ENCODE measurements at regions not wholly inside any gene's neighbourhood (a gene's known extent, or its start where the extent isn't known, plus 50 kb on each side); places are given as distances from the start of the nearest gene placed in this dataset.

DNA sequence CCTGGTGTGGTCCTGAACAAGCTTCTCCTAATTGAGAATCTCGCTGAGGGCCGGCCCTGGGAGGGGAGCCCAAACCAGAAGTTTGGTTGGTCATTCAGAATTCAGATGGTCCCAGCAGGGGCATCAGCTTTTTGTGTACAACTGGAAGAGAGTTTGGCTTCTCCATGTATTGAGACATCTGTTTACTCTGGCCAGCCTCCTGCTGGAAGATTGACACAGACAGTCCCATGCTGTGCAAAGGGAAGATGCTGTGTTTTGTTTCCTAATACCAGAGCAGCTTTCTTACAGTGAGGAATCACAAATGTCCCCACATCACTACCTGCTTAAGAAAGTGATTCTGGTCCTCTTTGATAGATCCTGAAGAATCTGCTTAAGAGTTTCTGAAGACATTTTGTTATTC, 97.8 kb downstream of the PLEKHG1 start:
- no peak overlapping the region for H3K9ac ChIP-seq (ENCODE audit: low read depth, low read length)
- H3K4me1 ChIP-seq (ENCODE audit: control insufficient read depth, insufficient read depth, low read length) = no peaks in the 10 kb centered on the region
- no peaks in the 10 kb centered on the region for H3K27me3 ChIP-seq (ENCODE audit: control insufficient read depth, insufficient read depth, low read length)
- no peaks in the 10 kb centered on the region for H3K36me3 ChIP-seq (ENCODE audit: insufficient read depth, low read length)
- no peak overlapping the region for H3K4me3 ChIP-seq (ENCODE audit: low read length)
- H3K9me3 ChIP-seq (replicated peaks; ENCODE audit: low read length) = no peaks in the 10 kb centered on the region
- no peak overlapping the region for H3K4me2 ChIP-seq (ENCODE audit: low read length)

- no peaks in the 10 kb centered on the region for H3K9me3 ChIP-seq (replicated peaks; ENCODE audit: low read length)
- H3K9ac ChIP-seq (ENCODE audit: low read depth, low read length) = no peak overlapping the region
- H3K4me3 ChIP-seq (ENCODE audit: low read length) = no peak overlapping the region
- no peaks in the 10 kb centered on the region for H3K4me1 ChIP-seq (ENCODE audit: control insufficient read depth, insufficient read depth, low read length)
- H3K27me3 ChIP-seq (ENCODE audit: control insufficient read depth, insufficient read depth, low read length) = no peaks in the 10 kb centered on the region
- H3K4me2 ChIP-seq (ENCODE audit: low read length) = no peak overlapping the region
- no peaks in the 10 kb centered on the region for H3K36me3 ChIP-seq (ENCODE audit: insufficient read depth, low read length)
Observed at GRCh38 chr6:150698391-150698790, 98.7 kb downstream of the PLEKHG1 start.

- peaks cover 5% of the 10 kb centered on the region for H3K27me3 ChIP-seq (ENCODE audit: control insufficient read depth, insufficient read depth, low read length)
- no peak overlapping the region for H3K4me2 ChIP-seq (ENCODE audit: low read length)
- H3K9ac ChIP-seq (ENCODE audit: low read depth, low read length) = no peak overlapping the region
- no peak overlapping the region for H3K4me3 ChIP-seq (ENCODE audit: low read length)
- no peaks in the 10 kb centered on the region for H3K36me3 ChIP-seq (ENCODE audit: insufficient read depth, low read length)
- H3K4me1 ChIP-seq (ENCODE audit: control insufficient read depth, insufficient read depth, low read length) = no peaks in the 10 kb centered on the region
- H3K9me3 ChIP-seq (replicated peaks; ENCODE audit: low read length) = no peaks in the 10 kb centered on the region
Observed at GRCh38 chr6:150702675-150703074, 103.0 kb downstream of the PLEKHG1 start.

DNA sequence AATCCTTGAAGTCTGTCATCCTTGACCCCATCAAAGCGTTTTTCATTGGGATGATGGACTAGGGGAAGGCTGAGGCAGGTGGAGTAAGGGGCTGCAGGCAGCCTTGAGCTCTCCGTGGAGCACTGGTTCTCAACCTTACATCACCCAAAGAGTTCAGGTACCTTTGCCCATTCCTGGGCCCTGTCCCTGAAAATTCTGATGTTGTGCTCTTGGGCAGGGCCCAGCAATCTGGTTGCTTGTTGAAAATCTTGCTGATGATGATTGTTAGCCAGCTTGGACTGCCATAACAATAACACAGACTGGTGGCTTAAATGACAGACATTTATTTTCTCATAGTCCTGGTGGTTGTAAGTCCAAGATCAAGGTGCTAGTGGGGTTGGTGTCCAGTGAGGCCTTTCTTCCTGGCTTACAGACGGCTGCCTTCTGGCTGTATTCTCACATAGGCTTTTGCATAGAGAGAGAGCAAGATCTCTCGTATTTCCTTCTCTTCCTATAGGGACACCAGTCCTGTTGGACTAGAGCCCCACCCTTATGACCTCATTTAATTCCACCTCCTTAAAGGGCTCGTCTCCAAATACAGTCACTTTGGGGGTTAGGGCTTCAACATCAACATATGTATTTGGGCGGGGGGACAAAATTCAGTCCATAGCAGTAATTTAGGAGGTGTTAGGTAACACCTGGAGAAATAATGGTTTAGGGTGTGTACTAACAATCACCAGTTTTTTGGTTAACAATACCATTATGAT, 104.9 kb downstream of the PLEKHG1 start:
- Histone ChIP-seq H3K4me1 (ENCODE audit: control insufficient read depth, insufficient read depth, low read length) (no peaks in the 10 kb centered on the region), H3K27me3 (ENCODE audit: control insufficient read depth, insufficient read depth, low read length) (peaks cover 10% of the 10 kb centered on the region), H3K9ac (ENCODE audit: low read depth, low read length) (no peak overlapping the region), H3K4me2 (ENCODE audit: low read length) (no peak overlapping the region), H3K4me3 (ENCODE audit: low read length) (no peak overlapping the region), H3K36me3 (ENCODE audit: insufficient read depth, low read length) (no peaks in the 10 kb centered on the region), H3K9me3 (replicated peaks; ENCODE audit: low read length) (no peaks in the 10 kb centered on the region)

- H3K4me2 ChIP-seq (ENCODE audit: low read length) = no peak overlapping the region
- no peak overlapping the region for H3K4me3 ChIP-seq (ENCODE audit: low read length)
- H3K9me3 ChIP-seq (replicated peaks; ENCODE audit: low read length) = no peaks in the 10 kb centered on the region
- H3K9ac ChIP-seq (ENCODE audit: low read depth, low read length) = no peak overlapping the region
- H3K36me3 ChIP-seq (ENCODE audit: insufficient read depth, low read length) = no peaks in the 10 kb centered on the region
- no peaks in the 10 kb centered on the region for H3K4me1 ChIP-seq (ENCODE audit: control insufficient read depth, insufficient read depth, low read length)
- H3K27me3 ChIP-seq (ENCODE audit: control insufficient read depth, insufficient read depth, low read length) = peaks cover 10% of the 10 kb centered on the region
Observed at GRCh38 chr6:150705392-150705791, 105.7 kb downstream of the PLEKHG1 start.

- Histone ChIP-seq H3K27me3 (ENCODE audit: control insufficient read depth, insufficient read depth, low read length) (peaks cover 22% of the 10 kb centered on the region), H3K9me3 (replicated peaks; ENCODE audit: low read length) (no peaks in the 10 kb centered on the region), H3K36me3 (ENCODE audit: insufficient read depth, low read length) (no peaks in the 10 kb centered on the region), H3K4me3 (ENCODE audit: low read length) (no peak overlapping the region), H3K4me2 (ENCODE audit: low read length) (no peak overlapping the region), H3K9ac (ENCODE audit: low read depth, low read length) (no peak overlapping the region), H3K4me1 (ENCODE audit: control insufficient read depth, insufficient read depth, low read length) (no peaks in the 10 kb centered on the region)
Observed at GRCh38 chr6:150710236-150710635, 110.6 kb downstream of the PLEKHG1 start.

- no peak overlapping the region for H3K4me3 ChIP-seq (ENCODE audit: low read length)
- H3K9ac ChIP-seq (ENCODE audit: low read depth, low read length) = no peak overlapping the region
- no peaks in the 10 kb centered on the region for H3K4me1 ChIP-seq (ENCODE audit: control insufficient read depth, insufficient read depth, low read length)
- no peak overlapping the region for H3K4me2 ChIP-seq (ENCODE audit: low read length)
- no peaks in the 10 kb centered on the region for H3K9me3 ChIP-seq (replicated peaks; ENCODE audit: low read length)
- H3K27me3 ChIP-seq (ENCODE audit: control insufficient read depth, insufficient read depth, low read length) = peaks cover 22% of the 10 kb centered on the region
- no peaks in the 10 kb centered on the region for H3K36me3 ChIP-seq (ENCODE audit: insufficient read depth, low read length)
Observed at GRCh38 chr6:150711061-150711460, 111.4 kb downstream of the PLEKHG1 start.

GRCh38 chr6:150711584-150712504, 112.2 kb downstream of the PLEKHG1 start:
- peaks cover 22% of the 10 kb centered on the region for H3K27me3 ChIP-seq (ENCODE audit: control insufficient read depth, insufficient read depth, low read length)
- no peaks in the 10 kb centered on the region for H3K9me3 ChIP-seq (replicated peaks; ENCODE audit: low read length)
- H3K9ac ChIP-seq (ENCODE audit: low read depth, low read length) = no peak overlapping the region
- no peaks in the 10 kb centered on the region for H3K36me3 ChIP-seq (ENCODE audit: insufficient read depth, low read length)
- no peaks in the 10 kb centered on the region for H3K4me1 ChIP-seq (ENCODE audit: control insufficient read depth, insufficient read depth, low read length)
- H3K4me3 ChIP-seq (ENCODE audit: low read length) = no peak overlapping the region
- no peak overlapping the region for H3K4me2 ChIP-seq (ENCODE audit: low read length)

DNA sequence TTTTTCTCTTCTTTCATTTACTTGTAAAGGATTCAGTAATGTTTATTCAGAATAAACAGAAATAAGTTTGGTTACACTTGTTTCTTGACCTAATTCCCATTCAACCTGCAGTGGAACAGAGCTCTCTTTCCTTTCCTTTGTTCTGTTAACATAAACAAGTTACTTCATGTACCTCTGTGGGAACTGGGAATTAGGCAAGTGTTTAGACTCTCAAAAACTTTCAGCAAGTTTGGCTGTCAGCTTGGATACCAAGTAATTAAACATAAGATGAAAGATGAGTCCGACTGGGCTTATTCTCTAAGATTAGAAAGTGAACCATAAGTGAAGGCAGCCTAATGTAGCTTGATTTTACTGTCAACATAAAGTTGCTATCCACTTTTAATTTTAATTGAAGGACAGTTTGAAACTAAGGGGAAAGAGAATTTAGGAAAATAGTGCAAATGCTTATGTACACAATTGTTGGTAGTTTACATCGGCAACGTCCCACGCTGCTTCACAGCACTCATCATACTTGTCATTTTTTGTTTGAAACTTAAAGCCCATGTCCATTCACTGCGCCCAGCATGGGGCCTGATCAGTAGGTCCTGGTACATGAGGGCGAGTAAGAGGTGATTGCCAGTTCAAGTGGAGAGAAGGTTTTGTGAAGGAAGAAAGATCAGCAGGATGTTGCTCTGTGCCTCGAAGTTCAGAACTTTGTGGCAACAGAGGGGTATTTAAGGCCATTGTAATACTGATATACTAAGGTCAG, 113.0 kb downstream of the PLEKHG1 start:
- Histone ChIP-seq H3K4me1 (ENCODE audit: control insufficient read depth, insufficient read depth, low read length) (no peaks in the 10 kb centered on the region), H3K27me3 (ENCODE audit: control insufficient read depth, insufficient read depth, low read length) (peaks cover 17% of the 10 kb centered on the region), H3K4me3 (ENCODE audit: low read length) (no peak overlapping the region), H3K4me2 (ENCODE audit: low read length) (no peak overlapping the region), H3K9me3 (replicated peaks; ENCODE audit: low read length) (no peaks in the 10 kb centered on the region), H3K36me3 (ENCODE audit: insufficient read depth, low read length) (no peaks in the 10 kb centered on the region), H3K9ac (ENCODE audit: low read depth, low read length) (no peak overlapping the region)

GRCh38 chr6:150713487-150713886, 113.8 kb downstream of the PLEKHG1 start:
- Histone ChIP-seq H3K4me3 (ENCODE audit: low read length) (no peak overlapping the region), H3K9me3 (replicated peaks; ENCODE audit: low read length) (no peaks in the 10 kb centered on the region), H3K4me1 (ENCODE audit: control insufficient read depth, insufficient read depth, low read length) (no peaks in the 10 kb centered on the region), H3K9ac (ENCODE audit: low read depth, low read length) (no peak overlapping the region), H3K36me3 (ENCODE audit: insufficient read depth, low read length) (no peaks in the 10 kb centered on the region), H3K27me3 (ENCODE audit: control insufficient read depth, insufficient read depth, low read length) (peaks cover 17% of the 10 kb centered on the region), H3K4me2 (ENCODE audit: low read length) (no peak overlapping the region)

GRCh38 chr6:150713931-150714330, 114.2 kb downstream of the PLEKHG1 start:
- Histone ChIP-seq H3K4me2 (ENCODE audit: low read length) (no peak overlapping the region), H3K9ac (ENCODE audit: low read depth, low read length) (no peak overlapping the region), H3K27me3 (ENCODE audit: control insufficient read depth, insufficient read depth, low read length) (peaks cover 17% of the 10 kb centered on the region), H3K36me3 (ENCODE audit: insufficient read depth, low read length) (no peaks in the 10 kb centered on the region), H3K4me1 (ENCODE audit: control insufficient read depth, insufficient read depth, low read length) (no peaks in the 10 kb centered on the region), H3K4me3 (ENCODE audit: low read length) (no peak overlapping the region), H3K9me3 (replicated peaks; ENCODE audit: low read length) (no peaks in the 10 kb centered on the region)

All from skeletal muscle satellite cell (primary cell).